ENCODE measurements at regions not wholly inside any gene's neighbourhood (a gene's known extent, or its start where the extent isn't known, plus 50 kb on each side); places are given as distances from the start of the nearest gene placed in this dataset.

DNA sequence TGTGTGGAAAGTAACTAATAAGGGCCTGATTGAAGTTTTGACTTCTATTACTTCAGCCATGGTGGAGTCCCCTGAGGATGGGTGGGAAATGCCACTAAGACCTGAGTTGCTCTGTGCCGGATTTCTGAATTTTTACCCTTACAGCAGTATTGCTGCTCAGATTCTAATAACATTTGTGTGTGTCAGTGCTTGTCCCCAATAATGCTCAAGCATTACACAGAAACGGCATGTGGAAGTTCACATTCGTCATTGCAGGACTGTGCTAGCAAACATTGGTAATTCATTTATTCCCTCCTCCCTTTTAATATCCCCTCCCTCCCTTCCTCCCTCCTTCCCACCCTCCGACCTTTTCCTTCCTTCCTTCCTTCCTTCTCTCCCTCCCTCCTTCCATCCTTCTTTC lies 484.5 kb upstream of the ONECUT1 start:
- ATAC-seq, result no peak
- no peaks in the 10 kb centered on the region for H3K36me3 ChIP-seq (replicated peaks in 1 of 2; ENCODE audit: insufficient read depth in 1 of 2, low read depth in 2 of 2)
- intact Hi-C loops (cut with DNase I), result no loop called here
- TF ChIP-seq, protein P1, sequence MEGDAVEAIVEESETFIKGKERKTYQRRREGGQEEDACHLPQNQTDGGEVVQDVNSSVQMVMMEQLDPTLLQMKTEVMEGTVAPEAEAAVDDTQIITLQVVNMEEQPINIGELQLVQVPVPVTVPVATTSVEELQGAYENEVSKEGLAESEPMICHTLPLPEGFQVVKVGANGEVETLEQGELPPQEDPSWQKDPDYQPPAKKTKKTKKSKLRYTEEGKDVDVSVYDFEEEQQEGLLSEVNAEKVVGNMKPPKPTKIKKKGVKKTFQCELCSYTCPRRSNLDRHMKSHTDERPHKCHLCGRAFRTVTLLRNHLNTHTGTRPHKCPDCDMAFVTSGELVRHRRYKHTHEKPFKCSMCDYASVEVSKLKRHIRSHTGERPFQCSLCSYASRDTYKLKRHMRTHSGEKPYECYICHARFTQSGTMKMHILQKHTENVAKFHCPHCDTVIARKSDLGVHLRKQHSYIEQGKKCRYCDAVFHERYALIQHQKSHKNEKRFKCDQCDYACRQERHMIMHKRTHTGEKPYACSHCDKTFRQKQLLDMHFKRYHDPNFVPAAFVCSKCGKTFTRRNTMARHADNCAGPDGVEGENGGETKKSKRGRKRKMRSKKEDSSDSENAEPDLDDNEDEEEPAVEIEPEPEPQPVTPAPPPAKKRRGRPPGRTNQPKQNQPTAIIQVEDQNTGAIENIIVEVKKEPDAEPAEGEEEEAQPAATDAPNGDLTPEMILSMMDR (IDR thresholded peaks at IDR 0.05), result no peak
- TF ChIP-seq POLR2A (IDR thresholded peaks at IDR 0.05), result no peak
- no peak overlapping the region for H3K4me3 ChIP-seq
- 62 to 65% methylated on average over 4 of the region's 4 CpGs for WGBS, 2 donors
- no peaks in the 10 kb centered on the region for H3K27me3 ChIP-seq
- no peaks in the 10 kb centered on the region for H3K4me1 ChIP-seq
- DNase-seq, result no peak
- H3K27ac ChIP-seq, result no peak overlapping the region
- no peaks in the 10 kb centered on the region for H3K9me3 ChIP-seq

DNA sequence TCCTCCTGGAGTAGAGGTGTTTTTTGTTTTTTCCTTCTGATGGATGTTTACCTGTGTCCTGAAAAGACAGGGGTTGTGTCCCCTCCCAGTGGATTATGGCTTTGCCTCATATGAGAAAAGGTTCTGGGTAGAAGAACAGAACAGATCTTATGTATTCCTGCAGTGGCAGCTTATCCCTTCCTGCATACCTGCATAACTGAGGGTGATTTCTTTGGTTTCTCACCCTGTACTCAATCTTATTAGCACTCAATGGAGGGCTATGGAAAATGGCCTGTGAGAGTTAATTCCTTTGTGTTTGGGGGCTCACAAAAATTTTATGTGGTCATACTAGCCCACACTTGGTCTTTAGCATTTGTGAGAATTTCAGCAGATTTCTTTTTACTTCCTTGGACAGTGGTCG lies 482.0 kb upstream of the ONECUT1 start:
- no peaks in the 10 kb centered on the region for H3K36me3 ChIP-seq (replicated peaks in 1 of 2; ENCODE audit: insufficient read depth in 1 of 2, low read depth in 2 of 2)
- no peak overlapping the region for H3K27ac ChIP-seq
- WGBS, 2 donors, result 0% methylated on average over 1 of the region's 1 CpG
- TF ChIP-seq, protein P1 (IDR thresholded peaks at IDR 0.05), result no peak
- no peak for TF ChIP-seq POLR2A (IDR thresholded peaks at IDR 0.05)
- H3K4me3 ChIP-seq, result no peak overlapping the region
- intact Hi-C loops (cut with DNase I), result no loop called here
- no peak for ATAC-seq
- H3K4me1 ChIP-seq, result no peaks in the 10 kb centered on the region
- DNase-seq, result no peak
- H3K27me3 ChIP-seq, result no peaks in the 10 kb centered on the region
- no peaks in the 10 kb centered on the region for H3K9me3 ChIP-seq

GRCh38 chr15:53266176-53266575 lies 476.0 kb upstream of the ONECUT1 start:
- 66 to 75% methylated on average over 2 of the region's 2 CpGs for WGBS, 2 donors
- H3K27ac ChIP-seq, result no peak overlapping the region
- DNase-seq, result no peak
- no peaks in the 10 kb centered on the region for H3K9me3 ChIP-seq
- no peak overlapping the region for H3K4me3 ChIP-seq
- no peaks in the 10 kb centered on the region for H3K4me1 ChIP-seq
- H3K27me3 ChIP-seq, result no peaks in the 10 kb centered on the region
- intact Hi-C loops (cut with DNase I), result no loop called here
- ATAC-seq, result no peak
- TF ChIP-seq POLR2A (IDR thresholded peaks at IDR 0.05), result no peak
- TF ChIP-seq, protein P1 (IDR thresholded peaks at IDR 0.05), result no peak
- H3K36me3 ChIP-seq (replicated peaks in 1 of 2; ENCODE audit: insufficient read depth in 1 of 2, low read depth in 2 of 2), result no peaks in the 10 kb centered on the region

DNA sequence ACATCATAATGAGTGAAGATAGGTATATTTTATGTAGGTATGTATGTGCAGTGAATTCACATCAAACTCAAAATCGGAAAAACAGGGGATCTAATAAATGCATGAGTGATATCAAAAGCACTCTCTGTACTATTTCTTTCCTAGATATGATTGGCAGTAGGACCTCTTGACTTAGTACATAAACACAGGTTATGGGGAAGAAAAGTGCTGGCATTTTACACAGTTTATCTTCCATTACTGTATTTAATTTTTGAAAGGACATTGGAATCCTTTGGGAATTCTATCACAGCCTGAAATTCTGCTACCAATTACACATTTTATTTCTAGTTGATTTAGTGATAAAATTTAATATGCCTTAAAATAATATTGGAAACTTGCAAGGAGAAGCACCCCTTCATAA lies 470.5 kb upstream of the ONECUT1 start:
- WGBS, 2 donors, result 82 to 83% methylated on average over 1 of the region's 1 CpG
- Histone ChIP-seq H3K27ac (no peak overlapping the region), H3K4me1 (no peaks in the 10 kb centered on the region), H3K36me3 (replicated peaks in 1 of 2; ENCODE audit: insufficient read depth in 1 of 2, low read depth in 2 of 2) (no peaks in the 10 kb centered on the region), H3K27me3 (no peaks in the 10 kb centered on the region), H3K9me3 (no peaks in the 10 kb centered on the region), H3K4me3 (no peak overlapping the region)
- no peak for ATAC-seq
- intact Hi-C loops (cut with DNase I), result no loop called here
- no peak for DNase-seq
- TF ChIP-seq, protein P1 (IDR thresholded peaks at IDR 0.05), result no peak
- TF ChIP-seq POLR2A (IDR thresholded peaks at IDR 0.05), result no peak

DNA sequence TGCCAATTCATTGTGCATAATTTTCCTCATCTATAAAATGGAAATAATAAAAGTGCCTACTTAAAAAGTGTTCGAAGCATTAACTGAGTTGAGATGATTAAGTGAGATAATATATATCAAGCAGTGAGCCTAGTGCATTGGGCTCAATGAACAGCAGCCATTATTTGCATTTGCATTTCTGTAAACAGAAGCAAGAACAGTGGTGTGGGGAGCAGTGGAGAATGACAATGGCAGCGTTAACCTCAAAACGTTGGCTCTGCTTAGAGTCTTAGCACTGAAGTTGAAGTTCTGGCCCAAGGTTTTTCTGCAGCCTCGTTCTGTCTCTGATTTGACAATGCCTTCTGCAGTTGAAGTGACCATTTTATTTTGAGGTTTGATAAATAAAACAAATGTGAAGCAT lies 466.3 kb upstream of the ONECUT1 start:
- no peak overlapping the region for H3K27ac ChIP-seq
- no peaks in the 10 kb centered on the region for H3K36me3 ChIP-seq (replicated peaks in 1 of 2; ENCODE audit: insufficient read depth in 1 of 2, low read depth in 2 of 2)
- 84 to 90% methylated on average over 4 of the region's 4 CpGs for WGBS, 2 donors
- TF ChIP-seq POLR2A (IDR thresholded peaks at IDR 0.05), result no peak
- TF ChIP-seq, protein P1 (IDR thresholded peaks at IDR 0.05), result no peak
- ATAC-seq, result no peak
- DNase-seq, result no peak
- intact Hi-C loops (cut with DNase I), result no loop called here
- no peaks in the 10 kb centered on the region for H3K9me3 ChIP-seq
- no peaks in the 10 kb centered on the region for H3K27me3 ChIP-seq
- H3K4me1 ChIP-seq, result peaks cover 15% of the 10 kb centered on the region
- no peak overlapping the region for H3K4me3 ChIP-seq
